Nephron progenitor cell (in vitro differentiated cells): ENCODE measurements at regions not wholly inside any gene's neighbourhood (a gene's known extent, or its start where the extent isn't known, plus 50 kb on each side); places are given as distances from the start of the nearest gene placed in this dataset.
"Not testable (repeated sequence)": the region's sequence is repeated elsewhere in the genome, so short reads cannot be mapped to it uniquely, and the experiment has no call there.

Source experiments
- DNase-seq: peaks from one replicate; pipeline ENCODE4 v3.0.0; 2021
- H3K27ac Mint-ChIP-seq: 2 replicates; pipeline ENCODE4 v1.8.0; 2021; ENCODE audit warnings: mild to moderate bottlenecking, moderate library complexity, mixed read lengths
- H3K27me3 Mint-ChIP-seq: 2 replicates; pipeline ENCODE4 v1.8.0; 2021; ENCODE audit warnings: mild to moderate bottlenecking, low read depth, mixed read lengths; ENCODE audit not compliant: poor library complexity
- H3K36me3 Mint-ChIP-seq: 2 replicates; pipeline ENCODE4 v1.8.0; 2021; ENCODE audit warnings: low read depth, mixed read lengths
- H3K4me1 Mint-ChIP-seq: 2 replicates; pipeline ENCODE4 v1.8.0; 2021; ENCODE audit warnings: mixed read lengths
- H3K4me3 Mint-ChIP-seq: 2 replicates; pipeline ENCODE4 v1.8.0; 2021; ENCODE audit warnings: mild to moderate bottlenecking, moderate library complexity, mixed read lengths
- H3K9me3 Mint-ChIP-seq: 2 replicates; pipeline ENCODE4 v1.8.0; 2021; ENCODE audit warnings: mild to moderate bottlenecking, moderate library complexity, mixed read lengths
- TF ChIP-seq, protein P1 (sequence below): fragments of 200-600 bp; sonication (generic); IDR thresholded peaks from 2 replicates; pipeline ENCODE4 v1.5.0; 2021; ENCODE audit warnings: antibody characterized with exemption

DNA sequence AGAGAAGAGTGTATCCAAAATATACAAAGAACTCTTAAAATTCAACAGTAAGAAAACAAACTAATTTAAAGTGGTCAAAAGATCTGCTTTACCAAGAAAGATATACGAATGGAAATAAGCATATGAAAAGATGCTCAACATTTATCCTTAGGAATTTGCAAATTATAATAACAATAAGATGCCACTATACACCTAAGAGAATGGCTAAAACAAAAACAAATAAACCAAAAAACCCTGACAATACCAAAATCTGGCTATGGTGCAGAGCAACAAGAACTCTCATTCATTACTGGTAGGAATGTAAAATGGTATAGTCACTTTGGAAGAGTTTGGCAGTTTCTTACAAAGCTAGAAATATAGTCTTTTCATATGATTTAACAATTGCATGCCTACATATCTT, 545.7 kb upstream of the AGA start:
- TF ChIP-seq, protein P1, sequence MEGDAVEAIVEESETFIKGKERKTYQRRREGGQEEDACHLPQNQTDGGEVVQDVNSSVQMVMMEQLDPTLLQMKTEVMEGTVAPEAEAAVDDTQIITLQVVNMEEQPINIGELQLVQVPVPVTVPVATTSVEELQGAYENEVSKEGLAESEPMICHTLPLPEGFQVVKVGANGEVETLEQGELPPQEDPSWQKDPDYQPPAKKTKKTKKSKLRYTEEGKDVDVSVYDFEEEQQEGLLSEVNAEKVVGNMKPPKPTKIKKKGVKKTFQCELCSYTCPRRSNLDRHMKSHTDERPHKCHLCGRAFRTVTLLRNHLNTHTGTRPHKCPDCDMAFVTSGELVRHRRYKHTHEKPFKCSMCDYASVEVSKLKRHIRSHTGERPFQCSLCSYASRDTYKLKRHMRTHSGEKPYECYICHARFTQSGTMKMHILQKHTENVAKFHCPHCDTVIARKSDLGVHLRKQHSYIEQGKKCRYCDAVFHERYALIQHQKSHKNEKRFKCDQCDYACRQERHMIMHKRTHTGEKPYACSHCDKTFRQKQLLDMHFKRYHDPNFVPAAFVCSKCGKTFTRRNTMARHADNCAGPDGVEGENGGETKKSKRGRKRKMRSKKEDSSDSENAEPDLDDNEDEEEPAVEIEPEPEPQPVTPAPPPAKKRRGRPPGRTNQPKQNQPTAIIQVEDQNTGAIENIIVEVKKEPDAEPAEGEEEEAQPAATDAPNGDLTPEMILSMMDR = no peak
- H3K27me3 Mint-ChIP-seq = no peaks in the 10 kb centered on the region
- no peaks in the 10 kb centered on the region for H3K9me3 Mint-ChIP-seq
- no peaks in the 10 kb centered on the region for H3K4me1 Mint-ChIP-seq
- H3K27ac Mint-ChIP-seq = no peak overlapping the region
- no peak for DNase-seq
- no peak overlapping the region for H3K4me3 Mint-ChIP-seq
- no peaks in the 10 kb centered on the region for H3K36me3 Mint-ChIP-seq

DNA sequence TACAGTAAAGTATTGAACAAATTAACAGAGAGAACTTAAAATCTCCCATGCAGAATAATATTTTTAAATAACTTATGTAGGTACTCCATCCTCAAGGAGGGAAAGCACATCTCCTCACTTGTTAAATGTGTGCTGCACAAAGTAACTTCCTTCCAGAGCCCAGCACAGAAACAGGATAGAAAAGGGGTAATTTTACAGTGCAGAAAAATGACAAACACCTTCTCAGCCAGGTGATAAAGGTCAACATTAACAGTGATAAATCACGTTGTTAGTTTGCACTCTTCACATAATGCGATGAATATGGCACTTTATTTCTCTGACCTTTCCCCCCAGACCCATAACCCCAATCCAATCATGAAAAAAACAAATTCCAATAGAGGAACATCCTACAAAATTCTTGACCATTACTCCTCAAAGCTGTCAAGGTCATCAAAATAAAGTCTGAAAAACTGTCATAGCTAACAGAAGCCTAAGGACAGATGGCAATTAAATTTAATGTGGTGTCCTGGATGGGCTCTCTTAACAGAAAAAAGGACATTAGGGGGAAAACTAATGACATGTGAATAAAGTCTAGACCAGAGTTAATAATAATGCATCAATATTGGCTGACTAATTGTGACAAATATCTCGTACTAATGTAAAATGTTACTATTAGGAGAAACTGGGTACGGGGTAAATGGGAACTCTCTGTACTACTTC, 547.4 kb upstream of the AGA start:
- H3K4me3 Mint-ChIP-seq = no peak overlapping the region
- TF ChIP-seq, protein P1 = no peak
- H3K27ac Mint-ChIP-seq = no peak overlapping the region
- no peaks in the 10 kb centered on the region for H3K9me3 Mint-ChIP-seq
- no peak for DNase-seq
- H3K27me3 Mint-ChIP-seq = no peaks in the 10 kb centered on the region
- no peaks in the 10 kb centered on the region for H3K36me3 Mint-ChIP-seq
- no peaks in the 10 kb centered on the region for H3K4me1 Mint-ChIP-seq

DNA sequence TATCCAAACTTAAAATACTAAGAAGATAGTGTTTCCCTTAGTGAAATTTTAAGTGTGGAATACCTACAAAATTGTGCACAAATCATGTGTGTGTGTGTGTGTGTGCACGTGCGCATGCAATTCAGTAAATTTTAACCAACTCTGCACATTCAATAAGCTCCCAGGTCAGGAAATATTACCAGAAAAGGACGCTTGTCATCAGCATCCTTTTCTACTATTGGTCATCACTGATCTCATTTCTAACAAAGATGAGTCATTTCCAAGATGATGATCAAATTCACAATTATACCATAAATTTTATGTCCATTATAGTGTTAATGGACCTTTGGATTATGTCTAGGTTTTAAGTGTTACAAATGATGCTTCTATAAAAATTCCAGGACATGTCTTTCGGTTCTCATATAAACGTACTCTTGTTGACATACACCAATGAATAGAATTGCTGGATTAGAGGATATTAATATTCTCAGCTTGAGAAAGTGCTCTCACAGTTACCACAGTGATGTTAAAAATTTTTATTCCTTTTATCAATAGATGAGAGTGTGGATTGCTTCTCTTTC, 560.9 kb upstream of the AGA start:
- H3K27me3 Mint-ChIP-seq = no peaks in the 10 kb centered on the region
- TF ChIP-seq, protein P1 = no peak
- no peaks in the 10 kb centered on the region for H3K36me3 Mint-ChIP-seq
- no peak overlapping the region for H3K4me3 Mint-ChIP-seq
- H3K4me1 Mint-ChIP-seq = no peaks in the 10 kb centered on the region
- peaks cover 21% of the 10 kb centered on the region for H3K9me3 Mint-ChIP-seq
- DNase-seq = no peak
- H3K27ac Mint-ChIP-seq = no peak overlapping the region

DNA sequence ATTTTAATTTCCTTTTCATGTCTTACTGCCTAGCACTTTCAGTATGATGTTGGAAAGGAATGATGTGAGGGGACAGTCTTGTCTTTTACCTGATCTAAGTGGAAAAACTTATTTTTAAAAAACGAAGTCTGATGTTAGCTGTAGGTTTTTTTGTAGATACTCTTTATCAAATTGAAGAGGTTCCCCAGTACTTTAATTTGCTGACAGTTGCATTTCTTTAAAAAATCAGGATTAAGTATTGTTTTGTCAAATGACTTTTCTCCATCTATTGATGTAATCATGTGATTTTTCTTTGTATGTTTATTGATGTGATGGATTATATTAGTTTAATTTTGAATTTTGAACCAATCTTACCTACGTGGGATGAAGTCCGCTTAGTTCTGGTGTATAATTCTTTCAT, 568.4 kb upstream of the AGA start:
- DNase-seq = no peak
- H3K4me1 Mint-ChIP-seq = no peaks in the 10 kb centered on the region
- H3K4me3 Mint-ChIP-seq = no peak overlapping the region
- H3K27ac Mint-ChIP-seq = no peak overlapping the region
- H3K9me3 Mint-ChIP-seq = peaks cover 17% of the 10 kb centered on the region
- H3K27me3 Mint-ChIP-seq = no peaks in the 10 kb centered on the region
- TF ChIP-seq, protein P1 = no peak
- H3K36me3 Mint-ChIP-seq = no peaks in the 10 kb centered on the region

DNA sequence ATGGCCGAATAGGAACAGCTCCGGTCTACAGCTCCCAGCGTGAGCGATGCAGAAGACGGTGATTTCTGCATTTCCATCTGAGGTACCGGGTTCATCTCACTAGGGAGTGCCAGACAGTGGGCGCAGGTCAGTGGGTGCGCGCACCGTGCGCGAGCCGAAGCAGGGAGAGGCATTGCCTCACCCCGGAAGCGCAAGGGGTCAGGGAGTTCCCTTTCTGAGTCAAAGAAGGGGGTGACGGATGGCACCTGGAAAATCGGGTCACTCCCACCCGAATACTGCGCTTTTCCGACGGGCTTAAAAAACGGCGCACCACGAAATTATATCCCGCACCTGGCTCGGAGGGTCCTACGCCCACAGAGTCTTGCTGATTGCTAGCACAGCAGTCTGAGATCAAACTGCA, 572.8 kb upstream of the AGA start:
- not testable (repeated sequence) for DNase-seq, H3K9me3 Mint-ChIP-seq, H3K27ac Mint-ChIP-seq, H3K4me1 Mint-ChIP-seq, H3K36me3 Mint-ChIP-seq, H3K27me3 Mint-ChIP-seq, H3K4me3 Mint-ChIP-seq

DNA sequence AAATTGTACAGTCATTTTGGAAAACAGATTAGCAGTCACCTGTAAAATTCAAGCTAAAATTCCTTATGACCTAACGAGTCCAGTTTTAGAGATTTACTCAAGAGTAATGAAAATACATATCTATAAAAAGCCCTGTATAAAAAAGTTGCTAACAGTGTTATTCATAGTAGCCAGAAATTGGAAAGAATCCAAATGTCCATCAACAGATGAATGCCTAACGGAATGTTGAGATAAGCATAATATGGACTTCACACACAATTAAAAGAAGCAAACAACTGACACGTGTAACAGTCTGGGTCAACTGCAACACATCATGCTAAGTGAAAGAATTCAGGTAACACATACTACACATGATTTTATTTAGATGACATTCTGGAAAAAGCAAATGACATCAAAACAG, 584.8 kb upstream of the AGA start:
- no peak for DNase-seq
- no peaks in the 10 kb centered on the region for H3K36me3 Mint-ChIP-seq
- no peak overlapping the region for H3K4me3 Mint-ChIP-seq
- TF ChIP-seq, protein P1 = no peak
- no peaks in the 10 kb centered on the region for H3K4me1 Mint-ChIP-seq
- peaks cover 10% of the 10 kb centered on the region for H3K27me3 Mint-ChIP-seq
- H3K27ac Mint-ChIP-seq = no peak overlapping the region
- no peaks in the 10 kb centered on the region for H3K9me3 Mint-ChIP-seq
